ENCODE measurements at regions not wholly inside any gene's neighbourhood (a gene's known extent, or its start where the extent isn't known, plus 50 kb on each side); places are given as distances from the start of the nearest gene placed in this dataset.

DNA sequence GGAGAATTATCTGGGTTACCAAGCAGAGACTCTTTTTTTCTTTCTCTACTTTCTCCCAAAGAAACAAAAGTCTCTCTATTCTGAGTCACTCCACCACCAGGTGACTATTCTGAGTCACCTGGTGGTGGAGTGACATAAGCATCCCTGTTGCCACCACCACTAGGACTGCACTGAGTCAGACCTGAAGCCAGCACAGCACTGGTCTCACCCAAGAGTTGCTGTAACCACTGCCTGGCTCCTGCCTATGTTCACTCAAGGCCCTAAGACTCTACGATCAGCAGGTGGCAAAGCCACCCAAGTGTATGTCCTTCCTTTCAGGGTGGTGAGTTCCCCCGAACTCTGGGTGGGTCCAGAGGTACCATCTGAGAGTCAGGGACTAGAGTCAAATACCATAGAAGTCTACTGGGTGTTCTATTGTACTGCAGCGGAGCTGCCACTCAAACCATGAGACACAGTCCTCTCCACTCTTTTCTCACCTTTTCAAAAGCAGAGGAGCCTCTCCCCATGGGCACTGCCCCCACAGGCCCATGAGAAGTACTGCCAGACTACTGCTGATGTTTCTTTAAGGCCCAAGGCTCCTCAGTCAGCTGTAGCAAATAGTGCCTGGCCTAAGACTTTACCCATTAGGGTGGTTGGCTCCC, 209.6 kb upstream of the IRS4 start:
- no peak for TF ChIP-seq CTCF (IDR thresholded peaks at IDR 0.05)
- no peak for TF ChIP-seq ZFX (IDR thresholded peaks at IDR 0.05; ENCODE audit: borderline replicate concordance)

All from 22Rv1 (cell line).